ENCODE measurements at regions not wholly inside any gene's neighbourhood (a gene's known extent, or its start where the extent isn't known, plus 50 kb on each side); places are given as distances from the start of the nearest gene placed in this dataset.

GRCh38 chr10:3853547-3854303 is 68.7 kb upstream of the KLF6 start:
- no peak for DNase-seq (ENCODE audit: low read depth in 2 of 2)

GRCh38 chr10:3853016-3853415 is 68.0 kb upstream of the KLF6 start:
- no peak for DNase-seq (ENCODE audit: low read depth in 2 of 2)

GRCh38 chr10:3852147-3852904 is 67.3 kb upstream of the KLF6 start:
- DNase-seq (ENCODE audit: low read depth in 2 of 2), result peak in 1 of 2 donors; percentile 52

GRCh38 chr10:3850999-3851937 is 66.3 kb upstream of the KLF6 start:
- no peak for DNase-seq (ENCODE audit: low read depth in 2 of 2)

GRCh38 chr10:3848775-3849635 is 64.0 kb upstream of the KLF6 start:
- DNase-seq (ENCODE audit: low read depth in 2 of 2), result no peak

- no peak for DNase-seq (ENCODE audit: low read depth in 2 of 2)
Measured at GRCh38 chr10:3848005-3848774, 63.2 kb upstream of the KLF6 start.

GRCh38 chr10:3846736-3847135 is 61.7 kb upstream of the KLF6 start:
- no peak for DNase-seq (ENCODE audit: low read depth in 2 of 2)

- no peak for DNase-seq (ENCODE audit: low read depth in 2 of 2)
Measured at GRCh38 chr10:3844491-3845025, 59.5 kb upstream of the KLF6 start.

- no peak for DNase-seq (ENCODE audit: low read depth in 2 of 2)
Measured at GRCh38 chr10:3838460-3839437, 53.7 kb upstream of the KLF6 start.

- no peak for DNase-seq (ENCODE audit: low read depth in 2 of 2)
Measured at GRCh38 chr10:3837647-3838459, 52.8 kb upstream of the KLF6 start.

- DNase-seq (ENCODE audit: low read depth in 2 of 2), result no peak
Measured at GRCh38 chr10:3836222-3836820, 51.3 kb upstream of the KLF6 start.

- DNase-seq (ENCODE audit: low read depth in 2 of 2), result no peak
Measured at GRCh38 chr10:3835770-3836169, 50.8 kb upstream of the KLF6 start.

- no peak for DNase-seq (ENCODE audit: low read depth in 2 of 2)
Measured at GRCh38 chr10:3834947-3835346, 49.9 kb upstream of the KLF6 start.

All from activated CD8-positive, alpha-beta memory T cell treated with anti-CD3 and anti-CD28 coated beads for 4 hours (primary cell).